LNCAP (cell line): ENCODE measurements at regions not wholly inside any gene's neighbourhood (a gene's known extent, or its start where the extent isn't known, plus 50 kb on each side); places are given as distances from the start of the nearest gene placed in this dataset.

Experiments used
- CTCF ChIP-seq: fragments of 450-650 bp; IDR thresholded peaks from 2 replicates; pipeline ENCODE4 v1.5.1; 2017; ENCODE audit warnings: mild to moderate bottlenecking

GRCh38 chr5:96203761-96204160, 229.3 kb downstream of the PCSK1 start:
- no peak for TF ChIP-seq CTCF

GRCh38 chr5:96201503-96201902, 231.5 kb downstream of the PCSK1 start:
- TF ChIP-seq CTCF = no peak

- TF ChIP-seq CTCF = no peak
These were observed 232.4 kb downstream of the PCSK1 start for GRCh38 chr5:96200641-96201040.

- TF ChIP-seq CTCF = no peak
These were observed 233.3 kb downstream of the PCSK1 start for GRCh38 chr5:96199713-96200183.

- TF ChIP-seq CTCF = no peak
These were observed 234.5 kb downstream of the PCSK1 start for GRCh38 chr5:96198356-96199058.

- TF ChIP-seq CTCF = no peak
These were observed 235.7 kb upstream of the ELL2 start for GRCh38 chr5:96197347-96197746.

- no peak for TF ChIP-seq CTCF
These were observed 235.2 kb upstream of the ELL2 start for GRCh38 chr5:96196890-96197289.

GRCh38 chr5:96196407-96196806, 234.8 kb upstream of the ELL2 start:
- TF ChIP-seq CTCF = no peak
